Midbrain (tissue), 1 donor: ENCODE measurements at regions not wholly inside any gene's neighbourhood (a gene's known extent, or its start where the extent isn't known, plus 50 kb on each side); places are given as distances from the start of the nearest gene placed in this dataset.
A peak's percentile ranks its signal among the peaks of the same experiment; 100 is the strongest.
"Not testable (repeated sequence)": the region's sequence is repeated elsewhere in the genome, so short reads cannot be mapped to it uniquely, and the experiment has no call there.

Experiments
- DNase-seq: peaks from one replicate; lab custom pipeline; 2025; lab: John Stamatoyannopoulos, UW

GRCh38 chr4:4032364-4032763 lies 194.4 kb downstream of the OTOP1 start:
- DNase-seq: not testable (repeated sequence)

DNA sequence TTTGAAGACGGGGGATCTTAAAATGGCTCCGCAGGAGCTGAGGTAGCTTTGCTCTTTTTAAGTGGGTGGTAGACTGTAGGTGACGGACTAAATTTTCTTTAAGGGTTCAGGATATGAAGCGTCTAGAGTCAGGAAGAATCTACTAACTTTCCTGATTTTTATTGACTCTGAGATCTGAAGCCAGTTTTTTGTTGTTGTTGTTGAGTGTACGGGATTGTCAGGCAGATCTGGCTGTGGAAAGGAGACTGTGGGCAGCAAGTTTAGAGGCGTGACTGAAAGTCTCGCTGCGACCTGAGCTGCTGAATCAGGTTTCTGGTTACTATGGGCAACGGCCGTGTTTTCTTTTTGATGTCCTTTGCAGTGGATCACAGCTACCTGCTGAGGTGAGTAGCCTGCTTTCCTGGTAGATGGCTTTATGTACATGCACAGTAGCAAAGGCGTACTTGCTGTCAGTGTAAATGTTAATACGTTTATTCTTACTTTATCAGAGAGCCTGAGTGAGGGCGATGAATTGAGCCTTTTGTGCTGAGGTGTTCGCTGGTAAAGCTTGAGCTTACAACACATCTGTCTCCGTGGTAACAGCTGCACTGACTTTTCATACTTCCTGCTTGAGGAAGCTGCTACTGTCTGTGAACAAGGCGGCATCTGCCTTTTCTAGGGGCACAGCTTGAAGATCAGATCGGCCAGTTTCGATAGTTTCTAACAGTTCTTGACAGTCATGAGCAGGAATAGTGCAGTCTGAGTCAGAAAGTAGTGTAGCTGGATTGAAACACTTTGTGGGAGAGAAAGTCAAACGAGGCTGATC lies 193.7 kb downstream of the OTOP1 start:
- not testable (repeated sequence) for DNase-seq

DNA sequence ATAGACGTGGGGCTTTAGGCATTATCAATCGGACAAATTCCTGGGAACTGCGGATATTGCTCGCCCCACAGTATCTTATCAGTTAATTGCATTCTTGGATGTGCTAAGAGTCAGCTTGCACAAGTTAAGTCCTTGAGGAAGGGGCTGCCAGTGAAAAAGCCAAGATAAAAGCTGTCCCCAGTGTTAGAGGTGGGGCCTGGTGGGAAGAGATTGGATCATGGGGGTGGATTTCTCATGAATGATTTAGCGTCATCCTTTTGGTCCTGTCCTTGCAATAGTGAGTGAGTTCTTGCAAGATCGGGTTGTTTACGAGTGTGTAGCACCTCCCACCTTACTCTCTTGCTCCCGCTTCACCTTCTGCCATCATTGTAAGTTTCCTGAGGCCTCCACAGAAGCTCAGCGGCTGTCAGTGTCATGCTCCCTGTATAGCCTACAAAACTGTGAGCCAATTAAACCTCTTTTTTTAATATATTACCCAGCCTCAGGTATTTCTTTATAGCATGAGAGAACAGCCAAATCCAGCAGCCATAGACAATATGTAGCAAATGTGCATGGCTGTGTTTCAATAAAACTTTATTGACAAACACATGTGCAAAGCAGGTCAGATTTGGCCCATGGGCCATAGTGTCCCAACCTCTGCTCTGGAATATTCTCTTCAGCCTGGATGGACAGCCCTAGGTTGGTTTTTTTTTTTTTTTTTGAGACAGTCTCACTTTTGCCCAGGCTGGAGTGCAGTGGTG lies 189.2 kb downstream of the OTOP1 start:
- DNase-seq: not testable (repeated sequence)

GRCh38 chr4:4045823-4046222 lies 180.9 kb downstream of the OTOP1 start:
- not testable (repeated sequence) for DNase-seq

DNA sequence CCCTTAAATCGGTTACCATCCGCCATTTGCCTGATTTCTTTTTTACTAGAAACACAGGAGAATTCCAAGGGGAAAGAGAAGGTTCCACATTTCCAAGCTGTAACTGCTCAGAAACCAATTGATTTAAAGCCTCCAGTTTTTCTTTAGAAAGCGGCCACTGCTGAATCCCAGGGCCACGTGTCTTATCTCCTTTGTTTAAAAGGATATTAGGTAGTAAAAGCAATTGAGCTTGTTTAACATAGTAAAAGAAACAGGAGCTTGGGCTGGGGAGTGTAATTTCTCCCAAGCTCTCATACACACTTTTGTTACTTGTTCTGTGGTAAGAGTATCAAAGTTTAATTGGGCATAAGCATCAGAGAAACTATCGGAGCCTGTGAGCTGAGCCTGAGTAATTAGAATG lies 180.0 kb downstream of the OTOP1 start:
- DNase-seq: not testable (repeated sequence)

- not testable (repeated sequence) for DNase-seq
Measured at GRCh38 chr4:4047202-4047601, 179.5 kb downstream of the OTOP1 start.

DNA sequence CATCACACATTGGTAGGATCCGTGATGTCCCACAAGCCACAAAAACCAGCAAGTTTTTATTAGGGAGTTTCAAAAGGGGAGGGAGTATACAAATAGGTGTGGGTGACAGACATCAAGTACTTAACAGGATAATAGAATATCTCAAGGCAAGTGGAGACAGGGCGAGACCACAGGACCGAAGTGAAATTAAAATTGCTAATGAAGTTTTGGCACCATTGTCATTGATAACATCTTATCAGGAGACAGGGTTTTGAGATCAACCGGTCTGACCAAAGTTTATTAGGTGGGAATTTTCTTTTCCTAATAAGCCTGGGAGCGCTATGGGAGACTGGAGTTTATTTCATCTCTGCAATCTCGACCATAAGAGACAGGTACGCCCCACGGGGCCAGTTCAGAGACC lies 178.5 kb downstream of the OTOP1 start:
- DNase-seq: not testable (repeated sequence)

GRCh38 chr4:4050781-4051180 lies 175.9 kb downstream of the OTOP1 start:
- DNase-seq: not testable (repeated sequence)

- DNase-seq: not testable (repeated sequence)
Measured at GRCh38 chr4:4052933-4053332, 173.8 kb downstream of the OTOP1 start.

GRCh38 chr4:4057226-4057625 lies 169.5 kb downstream of the OTOP1 start:
- DNase-seq: not testable (repeated sequence)

DNA sequence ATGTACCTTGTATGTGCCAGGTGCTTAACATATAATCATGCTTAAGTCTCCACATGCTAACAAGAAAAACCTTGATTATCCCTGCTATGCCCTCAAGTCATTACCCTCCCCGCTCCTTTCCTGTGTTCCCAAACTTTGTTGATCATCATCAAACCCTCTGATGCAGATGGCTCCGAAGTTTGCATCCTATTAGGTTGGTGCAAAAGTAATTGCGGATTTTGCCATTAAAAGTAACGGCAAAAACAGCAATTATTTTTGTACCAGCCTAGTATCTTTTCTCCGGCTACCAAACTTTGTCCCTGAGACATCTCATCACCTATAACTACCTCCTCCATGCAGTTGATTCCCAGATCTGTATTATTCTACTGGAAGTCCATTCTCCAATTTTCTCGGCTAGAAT lies 142.6 kb downstream of the OTOP1 start:
- DNase-seq: not testable (repeated sequence)

- not testable (repeated sequence) for DNase-seq
Measured at GRCh38 chr4:4089716-4090419, 136.9 kb downstream of the OTOP1 start.

DNA sequence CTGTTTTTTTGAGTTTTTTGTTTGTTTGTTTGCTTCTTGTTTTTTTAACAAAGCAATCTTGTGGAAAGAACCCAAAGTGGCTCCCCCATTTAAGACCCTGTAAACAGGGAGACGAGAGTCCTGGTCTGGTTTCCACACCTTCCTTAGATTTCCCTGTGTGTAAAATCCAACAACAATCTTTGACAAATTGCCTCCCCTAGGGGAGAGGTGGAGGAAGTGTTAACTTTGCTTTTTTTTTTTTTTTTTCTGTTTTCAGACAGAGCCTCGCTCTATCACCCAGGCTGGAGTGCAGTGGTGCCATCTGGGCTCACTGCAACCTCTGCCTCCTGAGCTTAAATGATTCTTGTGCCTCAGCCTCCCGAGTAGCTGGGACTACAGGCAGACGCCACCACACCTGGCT lies 136.0 kb downstream of the OTOP1 start:
- DNase-seq: not testable (repeated sequence)

DNA sequence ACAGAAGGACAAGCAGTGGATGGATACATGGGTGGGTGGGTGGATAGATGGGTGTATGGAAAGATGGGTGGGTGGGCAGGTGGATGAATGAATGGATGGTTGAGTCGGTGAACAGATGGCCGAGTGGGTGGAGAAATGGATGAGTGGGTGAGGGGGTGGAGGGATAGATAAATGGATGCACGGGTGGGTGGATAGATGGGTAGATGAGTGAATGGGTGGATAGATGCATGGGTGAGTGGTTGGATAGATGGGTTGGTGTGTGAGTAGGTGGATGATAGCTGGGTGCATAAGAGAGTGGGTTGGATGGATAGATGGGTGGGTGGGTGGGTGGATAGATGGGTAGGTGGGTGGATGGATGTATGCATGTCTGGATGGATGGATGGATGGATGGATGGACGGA lies 134.6 kb downstream of the OTOP1 start:
- DNase-seq: not testable (repeated sequence)

GRCh38 chr4:4099610-4100009 lies 127.1 kb downstream of the OTOP1 start:
- not testable (repeated sequence) for DNase-seq

GRCh38 chr4:4106923-4107322 lies 119.8 kb downstream of the OTOP1 start:
- DNase-seq: not testable (repeated sequence)

DNA sequence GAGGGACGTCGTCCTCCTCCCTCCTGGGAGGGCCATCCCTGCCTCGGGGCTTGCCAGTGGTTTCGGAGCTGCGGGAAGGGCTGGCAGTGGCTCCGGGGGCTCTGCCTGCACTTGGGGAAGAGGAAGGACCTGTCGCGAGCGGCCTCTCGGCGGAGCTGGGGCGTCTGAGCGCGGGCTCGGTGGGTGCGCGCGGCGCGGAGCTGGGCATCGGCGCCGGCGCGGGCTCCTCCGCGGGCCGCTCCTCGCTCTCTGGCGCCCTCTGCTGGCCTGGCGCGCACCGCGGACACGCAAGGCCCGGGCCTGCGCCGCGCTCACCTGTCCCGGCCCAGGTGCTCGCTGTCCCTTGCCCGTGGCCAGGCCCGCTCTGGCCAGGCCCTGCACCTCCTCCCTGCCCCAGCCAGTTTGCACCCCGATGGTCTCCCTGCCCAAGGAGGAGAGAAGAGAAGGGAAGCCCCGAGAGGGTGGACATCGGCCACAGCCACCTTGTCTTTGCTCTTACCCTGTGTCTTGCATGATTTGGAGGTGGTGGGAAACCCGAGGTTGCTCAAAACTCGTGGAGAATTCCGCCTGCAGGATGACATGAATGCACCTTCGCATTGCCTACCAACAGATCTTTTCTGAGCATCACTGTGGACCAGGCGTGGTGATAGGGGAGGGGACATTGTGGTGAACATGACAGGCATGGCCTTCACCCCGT lies 119.2 kb downstream of the OTOP1 start:
- DNase-seq: peak; percentile 48

DNA sequence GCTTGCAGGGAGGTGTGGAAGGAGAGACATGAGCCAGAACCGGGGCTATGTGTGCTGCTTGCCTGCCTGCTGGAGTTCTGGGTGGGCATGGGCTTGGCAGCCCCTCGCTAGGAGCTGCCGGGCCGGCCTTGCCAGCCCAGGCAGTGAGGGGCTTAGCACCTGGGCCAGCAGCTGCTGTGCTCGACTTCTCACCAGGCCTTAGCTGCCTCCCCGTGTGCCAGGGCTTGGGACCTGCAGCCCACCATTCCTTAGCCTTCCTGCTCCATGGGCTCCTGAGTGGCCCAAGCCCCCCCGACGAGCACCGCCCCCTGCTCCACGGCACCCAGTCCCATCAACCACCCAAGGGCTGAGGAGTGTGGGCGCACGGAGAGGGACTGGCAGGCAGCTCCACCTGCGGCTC lies 111.3 kb downstream of the OTOP1 start:
- not testable (repeated sequence) for DNase-seq

DNA sequence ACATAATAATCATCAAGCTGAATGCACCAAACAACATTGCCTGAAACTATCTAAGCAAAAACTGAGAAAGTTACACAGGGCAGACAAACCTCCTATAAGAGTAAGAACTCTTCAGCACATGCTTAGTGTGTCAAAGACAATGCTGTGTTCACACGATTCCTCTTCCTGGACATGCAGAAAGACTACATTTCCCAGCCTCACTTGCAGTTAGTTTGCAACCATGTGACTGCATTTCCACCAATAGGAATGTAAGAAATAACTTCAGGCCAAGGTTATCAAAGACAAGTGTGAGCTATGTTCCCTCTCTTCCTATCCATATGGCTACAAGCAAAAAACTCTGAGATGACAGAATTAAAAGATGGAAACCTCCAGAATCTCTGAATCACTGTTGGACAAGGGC lies 109.8 kb downstream of the OTOP1 start:
- not testable (repeated sequence) for DNase-seq

GRCh38 chr4:4134368-4134767 lies 92.4 kb downstream of the OTOP1 start:
- DNase-seq: not testable (repeated sequence)

DNA sequence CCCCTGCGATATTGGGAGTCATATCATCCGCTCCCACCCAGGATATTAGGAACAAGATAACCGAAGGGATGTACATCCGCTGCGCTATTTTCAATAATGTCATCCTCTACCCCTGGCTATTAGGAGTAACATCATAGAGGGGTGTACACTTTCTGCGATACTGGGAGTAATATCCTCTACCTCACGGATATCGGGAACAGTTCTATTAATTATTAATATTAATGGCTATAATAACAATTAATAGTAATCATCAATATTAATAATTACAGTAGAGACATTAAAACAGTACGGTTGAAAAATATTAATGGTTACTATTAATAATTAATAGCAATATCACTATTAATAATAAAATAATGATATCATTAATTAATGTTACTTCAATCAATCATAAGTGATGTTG lies 90.1 kb downstream of the OTOP1 start:
- not testable (repeated sequence) for DNase-seq
